Transverse colon (tissue), 4 donors: ENCODE measurements at regions not wholly inside any gene's neighbourhood (a gene's known extent, or its start where the extent isn't known, plus 50 kb on each side); places are given as distances from the start of the nearest gene placed in this dataset.

Source experiments
- CTCF ChIP-seq, 5 experiments: fragments of 200-600 bp in 3 of 5; fragments of 450-650 bp in 2 of 5; sonication (generic) in 3 of 5; IDR thresholded peaks; 1 replicate in 2 of 5; 2 replicates in 3 of 5; pipeline ENCODE4 v1.5.1; 2016 to 2017; ENCODE audit warnings: antibody characterized with exemption in 5 of 5, inconsistent platforms in 3 of 5, mild to moderate bottlenecking in 2 of 5, moderate library complexity in 1 of 5
- EP300 ChIP-seq: sonication (generic); formaldehyde crosslinking; IDR thresholded peaks from one replicate; pipeline ENCODE4 v1.6.1; 2017; ENCODE audit warnings: antibody characterized with exemption, low read depth
- POLR2A ChIP-seq: fragments of 450-650 bp; IDR thresholded peaks from one replicate; pipeline ENCODE4 v1.6.1; 2016; ENCODE audit warnings: antibody characterized with exemption, mild to moderate bottlenecking, moderate library complexity
- POLR2AphosphoS5 ChIP-seq, 3 donors: sonication (generic); formaldehyde crosslinking; IDR thresholded peaks; one replicate each; pipeline ENCODE4 v1.6.1; 2016; ENCODE audit warnings: antibody characterized with exemption in 3 of 3

GRCh38 chr6:14062345-14063029 is 55.1 kb upstream of the CD83 start:
- TF ChIP-seq CTCF (IDR thresholded peaks at IDR 0.05) (no peak), EP300 (no peak), POLR2A (no peak), POLR2AphosphoS5 (IDR thresholded peaks at IDR 0.05) (no peak)
